ENCODE measurements at regions not wholly inside any gene's neighbourhood (a gene's known extent, or its start where the extent isn't known, plus 50 kb on each side); places are given as distances from the start of the nearest gene placed in this dataset.

DNA sequence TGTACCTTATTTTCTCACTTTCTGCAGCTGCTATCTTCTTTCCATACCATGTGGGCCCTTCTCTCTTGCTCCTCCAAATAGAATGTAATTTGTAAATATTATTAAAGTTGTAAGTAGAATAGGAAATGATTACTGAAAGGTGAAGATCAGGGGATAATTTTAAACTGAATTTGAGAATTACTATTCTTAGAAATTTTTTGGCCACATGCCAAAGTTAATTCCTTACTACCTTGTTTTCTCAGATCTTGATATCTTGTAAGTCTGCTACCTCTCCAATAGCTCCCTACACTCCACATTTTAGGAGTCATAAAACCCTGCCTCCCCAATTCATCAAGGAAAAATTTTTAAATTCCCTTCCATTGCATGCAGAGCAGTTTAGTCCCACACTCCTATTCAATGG lies 442.7 kb downstream of the SATB2 start:
- Histone ChIP-seq H3K79me2 (ENCODE audit: low read length) (no peaks in the 10 kb centered on the region), H3K27ac (ENCODE audit: low read length) (no peak overlapping the region), H3K4me2 (ENCODE audit: low read length) (no peak overlapping the region), H3K9me3 (ENCODE audit: insufficient read depth, low read length) (no peaks in the 10 kb centered on the region), H2AFZ (ENCODE audit: low read depth, low read length) (no peak overlapping the region), H4K20me1 (ENCODE audit: insufficient read depth, low read length) (no peaks in the 10 kb centered on the region), H3K4me3 (ENCODE audit: low read length) (no peak overlapping the region), H3K36me3 (replicated peaks; ENCODE audit: low read depth, low read length) (no peaks in the 10 kb centered on the region), H3K9ac (ENCODE audit: low read length) (no peak overlapping the region), H3K4me1 (ENCODE audit: low read length) (no peaks in the 10 kb centered on the region), H3K27me3 (ENCODE audit: low read depth, low read length) (0 out of 2 replicates have a peak, but pooled peaks cover 5% of the 10 kb centered on the region)
- TF ChIP-seq EZH2phosphoT487 (IDR thresholded peaks at IDR 0.05; ENCODE audit: low read depth), result no peak
- TF ChIP-seq, protein P1, sequence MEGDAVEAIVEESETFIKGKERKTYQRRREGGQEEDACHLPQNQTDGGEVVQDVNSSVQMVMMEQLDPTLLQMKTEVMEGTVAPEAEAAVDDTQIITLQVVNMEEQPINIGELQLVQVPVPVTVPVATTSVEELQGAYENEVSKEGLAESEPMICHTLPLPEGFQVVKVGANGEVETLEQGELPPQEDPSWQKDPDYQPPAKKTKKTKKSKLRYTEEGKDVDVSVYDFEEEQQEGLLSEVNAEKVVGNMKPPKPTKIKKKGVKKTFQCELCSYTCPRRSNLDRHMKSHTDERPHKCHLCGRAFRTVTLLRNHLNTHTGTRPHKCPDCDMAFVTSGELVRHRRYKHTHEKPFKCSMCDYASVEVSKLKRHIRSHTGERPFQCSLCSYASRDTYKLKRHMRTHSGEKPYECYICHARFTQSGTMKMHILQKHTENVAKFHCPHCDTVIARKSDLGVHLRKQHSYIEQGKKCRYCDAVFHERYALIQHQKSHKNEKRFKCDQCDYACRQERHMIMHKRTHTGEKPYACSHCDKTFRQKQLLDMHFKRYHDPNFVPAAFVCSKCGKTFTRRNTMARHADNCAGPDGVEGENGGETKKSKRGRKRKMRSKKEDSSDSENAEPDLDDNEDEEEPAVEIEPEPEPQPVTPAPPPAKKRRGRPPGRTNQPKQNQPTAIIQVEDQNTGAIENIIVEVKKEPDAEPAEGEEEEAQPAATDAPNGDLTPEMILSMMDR (IDR thresholded peaks at IDR 0.05; ENCODE audit: low read depth, low read length), result no peak

DNA sequence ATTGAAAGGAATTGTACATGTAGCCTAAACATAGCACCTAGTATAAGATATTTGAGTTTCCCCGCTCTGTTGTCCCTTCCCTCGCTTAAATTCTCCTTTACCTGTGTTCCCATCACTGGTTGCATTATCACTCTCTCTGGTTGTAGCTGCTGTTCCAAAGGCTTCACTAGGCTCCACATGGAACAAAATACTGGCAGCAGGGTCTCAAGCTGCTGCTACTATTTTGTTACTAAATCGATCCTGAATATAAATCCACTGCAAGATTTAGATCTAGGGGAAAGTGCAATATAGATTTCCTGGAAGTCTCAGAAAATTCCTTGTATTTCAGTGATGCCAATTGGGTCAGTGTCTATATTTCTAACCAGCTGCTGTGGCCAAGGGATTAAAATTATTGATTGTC lies 443.5 kb downstream of the SATB2 start:
- Histone ChIP-seq H3K36me3 (replicated peaks; ENCODE audit: low read depth, low read length) (no peaks in the 10 kb centered on the region), H3K4me3 (ENCODE audit: low read length) (no peak overlapping the region), H2AFZ (ENCODE audit: low read depth, low read length) (no peak overlapping the region), H3K79me2 (ENCODE audit: low read length) (no peaks in the 10 kb centered on the region), H3K9ac (ENCODE audit: low read length) (no peak overlapping the region), H3K27ac (ENCODE audit: low read length) (no peak overlapping the region), H3K4me2 (ENCODE audit: low read length) (no peak overlapping the region), H3K27me3 (ENCODE audit: low read depth, low read length) (0 out of 2 replicates have a peak, but pooled peaks cover 5% of the 10 kb centered on the region), H3K4me1 (ENCODE audit: low read length) (no peaks in the 10 kb centered on the region), H3K9me3 (ENCODE audit: insufficient read depth, low read length) (no peaks in the 10 kb centered on the region), H4K20me1 (ENCODE audit: insufficient read depth, low read length) (no peaks in the 10 kb centered on the region)
- TF ChIP-seq EZH2phosphoT487 (IDR thresholded peaks at IDR 0.05; ENCODE audit: low read depth), result no peak
- TF ChIP-seq, protein P1 (IDR thresholded peaks at IDR 0.05; ENCODE audit: low read depth, low read length), result no peak

DNA sequence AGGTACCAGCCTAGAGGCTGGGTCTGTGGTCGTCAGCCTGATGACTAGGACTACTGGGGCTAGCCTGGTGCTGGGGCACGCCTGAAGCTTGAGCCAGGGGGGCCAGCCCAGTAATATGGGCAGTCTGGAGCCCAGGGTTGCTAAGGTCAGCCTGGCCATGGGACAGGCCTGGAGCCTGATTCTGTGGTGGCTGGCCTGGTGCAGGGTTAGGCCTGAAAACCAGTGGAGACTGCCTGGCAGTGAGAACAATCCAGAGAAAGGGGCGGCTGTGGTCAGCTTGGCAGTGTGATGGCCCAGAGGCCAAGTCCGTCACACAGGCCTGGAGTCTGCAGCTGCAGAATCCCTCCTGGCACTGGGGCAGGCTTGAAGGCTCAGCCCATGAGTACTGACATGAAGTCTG lies 445.8 kb downstream of the SATB2 start:
- no peak overlapping the region for H2AFZ ChIP-seq (ENCODE audit: low read depth, low read length)
- no peaks in the 10 kb centered on the region for H3K9me3 ChIP-seq (ENCODE audit: insufficient read depth, low read length)
- no peaks in the 10 kb centered on the region for H3K4me1 ChIP-seq (ENCODE audit: low read length)

DNA sequence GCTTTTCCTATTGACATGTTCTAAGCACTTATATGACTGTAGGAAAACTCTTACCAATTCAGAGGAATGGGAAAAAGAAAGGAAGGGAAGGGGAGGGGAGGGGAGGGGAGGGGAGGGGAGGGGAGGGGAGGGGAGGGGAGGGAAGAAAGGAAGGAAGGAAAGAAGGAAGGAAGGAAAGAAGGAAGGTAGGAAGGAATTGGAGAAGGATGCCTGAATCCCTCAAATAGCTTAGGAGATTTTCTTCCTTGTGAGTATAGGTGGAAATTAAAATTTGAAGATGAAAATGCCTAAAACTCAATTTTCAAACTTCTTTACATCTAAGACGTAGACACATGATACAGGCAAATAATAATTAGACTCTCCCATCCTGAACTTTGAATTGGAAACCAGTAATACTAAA lies 463.1 kb downstream of the SATB2 start:
- Histone ChIP-seq H2AFZ (ENCODE audit: low read depth, low read length) (no peak overlapping the region), H3K27ac (ENCODE audit: low read length) (no peak overlapping the region), H3K4me2 (ENCODE audit: low read length) (no peak overlapping the region), H3K27me3 (ENCODE audit: low read depth, low read length) (no peaks in the 10 kb centered on the region), H3K79me2 (ENCODE audit: low read length) (no peaks in the 10 kb centered on the region), H4K20me1 (ENCODE audit: insufficient read depth, low read length) (no peaks in the 10 kb centered on the region), H3K9ac (ENCODE audit: low read length) (no peak overlapping the region), H3K4me3 (ENCODE audit: low read length) (no peak overlapping the region), H3K4me1 (ENCODE audit: low read length) (no peaks in the 10 kb centered on the region), H3K9me3 (ENCODE audit: insufficient read depth, low read length) (no peaks in the 10 kb centered on the region), H3K36me3 (replicated peaks; ENCODE audit: low read depth, low read length) (no peaks in the 10 kb centered on the region)
- TF ChIP-seq EZH2phosphoT487 (IDR thresholded peaks at IDR 0.05; ENCODE audit: low read depth), result no peak
- TF ChIP-seq, protein P1 (IDR thresholded peaks at IDR 0.05; ENCODE audit: low read depth, low read length), result no peak

More for the DNA sequence above, 445.8 kb downstream of the SATB2 start:
- Histone ChIP-seq H3K79me2 (ENCODE audit: low read length) (no peaks in the 10 kb centered on the region), H3K4me2 (ENCODE audit: low read length) (no peak overlapping the region), H4K20me1 (ENCODE audit: insufficient read depth, low read length) (no peaks in the 10 kb centered on the region), H3K36me3 (replicated peaks; ENCODE audit: low read depth, low read length) (no peaks in the 10 kb centered on the region), H3K4me3 (ENCODE audit: low read length) (no peak overlapping the region), H3K27me3 (ENCODE audit: low read depth, low read length) (no peaks in the 10 kb centered on the region), H3K9ac (ENCODE audit: low read length) (no peak overlapping the region), H3K27ac (ENCODE audit: low read length) (no peak overlapping the region)
- TF ChIP-seq, protein P1 (IDR thresholded peaks at IDR 0.05; ENCODE audit: low read depth, low read length), result no peak
- no peak for TF ChIP-seq EZH2phosphoT487 (IDR thresholded peaks at IDR 0.05; ENCODE audit: low read depth)

Measured in OCI-LY3 (cell line).